Peyer's patch (tissue), 4 donors: ENCODE measurements at regions not wholly inside any gene's neighbourhood (a gene's known extent, or its start where the extent isn't known, plus 50 kb on each side); places are given as distances from the start of the nearest gene placed in this dataset.

Experiments used
- CTCF ChIP-seq, 6 experiments: fragments of 450-650 bp in 4 of 6; fragments of 200-600 bp in 2 of 6; sonication (generic) in 1 of 6; IDR thresholded peaks; one replicate each; pipeline ENCODE4 v1.5.1; 2017 to 2019; ENCODE audit warnings: antibody characterized with exemption in 6 of 6, mild to moderate bottlenecking in 3 of 6, moderate library complexity in 1 of 6
- POLR2A ChIP-seq, 2 donors: fragments of 450-650 bp; IDR thresholded peaks; one replicate each; pipeline ENCODE4 v1.5.1; 2017; ENCODE audit warnings: antibody characterized with exemption in 2 of 2, mild to moderate bottlenecking in 2 of 2, moderate library complexity in 2 of 2

GRCh38 chr9:89664010-89664409 lies 59.2 kb downstream of the GADD45G start:
- TF ChIP-seq CTCF (IDR thresholded peaks at IDR 0.05) = no peak
- no peak for TF ChIP-seq POLR2A (IDR thresholded peaks at IDR 0.05)
